ENCODE measurements at regions not wholly inside any gene's neighbourhood (a gene's known extent, or its start where the extent isn't known, plus 50 kb on each side); places are given as distances from the start of the nearest gene placed in this dataset.

- TF ChIP-seq CTCF (IDR thresholded peaks at IDR 0.05 in 2 of 3, conservative IDR thresholded peaks at IDR 0.05 in 1 of 3; ENCODE audit: borderline replicate concordance in 1 of 3, insufficient read depth in 1 of 3, low read depth in 2 of 3, low read length in 2 of 3) (no peak), EZH2 (IDR thresholded peaks at IDR 0.05) (no peak), JUND (IDR thresholded peaks at IDR 0.05) (no peak), ATF3 (IDR thresholded peaks at IDR 0.05) (no peak), SRF (IDR thresholded peaks at IDR 0.05; ENCODE audit: low read depth) (no peak), CEBPB (IDR thresholded peaks at IDR 0.05; ENCODE audit: low read depth) (no peak), POLR2A (IDR thresholded peaks at IDR 0.05; ENCODE audit: borderline replicate concordance, extremely low read depth, insufficient read depth, insufficient read length) (no peak)
These were observed 73.9 kb upstream of the UXS1 start for GRCh38 chr2:106267997-106268396.
